Upper lobe of left lung (tissue), 6 donors: ENCODE measurements at regions not wholly inside any gene's neighbourhood (a gene's known extent, or its start where the extent isn't known, plus 50 kb on each side); places are given as distances from the start of the nearest gene placed in this dataset.

Source experiments
- ATAC-seq, 2 donors: fragments of 200-7000 bp; cut with Tn5 transposase; one replicate each; pipeline ENCODE4 v1.9.1; 2022; ENCODE audit warnings: mild to moderate bottlenecking in 2 of 2, moderate library complexity in 2 of 2; ENCODE audit not compliant: low FRiP score in 2 of 2
- DNase-seq, 2 donors: peaks; one replicate each; pipeline ENCODE4 v3.0.0-alpha.2; 2019 to 2020
- H3K27ac ChIP-seq, 4 donors: fragments of 200-600 bp; sonication (generic); one replicate each; pipeline ENCODE4 v1.5.1; 2016 to 2019
- H3K27me3 ChIP-seq, 4 donors: fragments of 200-600 bp; sonication (generic); one replicate each; pipeline ENCODE4 v1.5.1; 2017 to 2019
- H3K36me3 ChIP-seq, 4 donors: fragments of 200-600 bp; sonication (generic); one replicate each; pipeline ENCODE4 v1.5.1; 2016 to 2019
- H3K4me1 ChIP-seq, 4 donors: fragments of 200-600 bp; sonication (generic); one replicate each; pipeline ENCODE4 v1.5.1; 2018 to 2019
- H3K4me3 ChIP-seq, 4 donors: fragments of 200-600 bp; sonication (generic); one replicate each; pipeline ENCODE4 v1.5.1; 2017 to 2019; ENCODE audit warnings: mild to moderate bottlenecking in 2 of 4, moderate library complexity in 1 of 4
- H3K9me3 ChIP-seq, 4 donors: fragments of 200-600 bp; sonication (generic); one replicate each; pipeline ENCODE4 v1.5.1; 2018 to 2019
- CTCF ChIP-seq, 6 experiments: fragments of 450-650 bp in 4 of 6; fragments of 200-600 bp in 2 of 6; sonication (generic) in 2 of 6; IDR thresholded peaks; one replicate each; pipeline ENCODE4 v1.5.1; 2016 to 2019; ENCODE audit warnings: antibody characterized with exemption in 6 of 6
- EP300 ChIP-seq, 4 donors: sonication (generic); formaldehyde crosslinking; IDR thresholded peaks; one replicate each; pipeline ENCODE4 v1.5.1; 2017; ENCODE audit warnings: antibody characterized with exemption in 4 of 4, control low read depth in 2 of 4
- POLR2A ChIP-seq, 4 donors: fragments of 450-650 bp; IDR thresholded peaks; one replicate each; pipeline ENCODE4 v1.5.1; 2016 to 2017; ENCODE audit warnings: antibody characterized with exemption in 4 of 4, mild to moderate bottlenecking in 2 of 4
- POLR2AphosphoS5 ChIP-seq, 2 donors: sonication (generic); formaldehyde crosslinking; IDR thresholded peaks; one replicate each; pipeline ENCODE4 v1.5.1; 2017; ENCODE audit warnings: antibody characterized with exemption in 2 of 2
- WGBS, 2 donors: methylation state at CpG; one replicate each; pipeline ENCODE4 v1.1.5; 2017 to 2018; 5-methylcytosine and 5-hydroxymethylcytosine counted together
- donor health status: DM: no; HTN: no; CAD: no; lungs with moderate emphysema.
- donor health status: DM: no; HTN: yes; CAD: no; lungs with severe emphysema.

- Histone ChIP-seq H3K27ac (no peak overlapping the region), H3K4me3 (no peak overlapping the region), H3K4me1 (no peaks in the 10 kb centered on the region), H3K27me3 (no peaks in the 10 kb centered on the region), H3K9me3 (no peaks in the 10 kb centered on the region), H3K36me3 (no peaks in the 10 kb centered on the region)
- no peak for TF ChIP-seq POLR2AphosphoS5 (IDR thresholded peaks at IDR 0.05)
- TF ChIP-seq POLR2A (IDR thresholded peaks at IDR 0.05) = no peak
- no peak for TF ChIP-seq EP300 (IDR thresholded peaks at IDR 0.05)
- TF ChIP-seq CTCF (IDR thresholded peaks at IDR 0.05) = no peak
- DNase-seq (no peak), ATAC-seq (no peak)
- WGBS, 2 donors = 82 to 84% methylated on average over 2 of the region's 2 CpGs
These were observed 498.1 kb downstream of the NPIPA7 start for GRCh38 chr16:16877061-16877460.

- H3K27me3 ChIP-seq = no peaks in the 10 kb centered on the region
- no peaks in the 10 kb centered on the region for H3K36me3 ChIP-seq
- TF ChIP-seq CTCF (IDR thresholded peaks at IDR 0.05) (no peak), POLR2AphosphoS5 (IDR thresholded peaks at IDR 0.05) (no peak), POLR2A (IDR thresholded peaks at IDR 0.05) (no peak), EP300 (IDR thresholded peaks at IDR 0.05) (no peak)
- DNase-seq (no peak), ATAC-seq (no peak)
- H3K9me3 ChIP-seq = no peaks in the 10 kb centered on the region
- no peak overlapping the region for H3K4me3 ChIP-seq
- no peaks in the 10 kb centered on the region for H3K4me1 ChIP-seq
- whole genome bisulfite sequencing, 2 donors = 62 to 66% methylated on average over 8 of the region's 8 CpGs
- H3K27ac ChIP-seq = no peak overlapping the region
These were observed 500.8 kb downstream of the NPIPA7 start for GRCh38 chr16:16879567-16880251.

GRCh38 chr16:16881814-16882213 is 502.9 kb downstream of the NPIPA7 start:
- 61 to 66% methylated on average over 7 of the region's 7 CpGs for WGBS, 2 donors
- H3K27me3 ChIP-seq = no peaks in the 10 kb centered on the region
- no peak for DNase-seq
- no peak for TF ChIP-seq POLR2A (IDR thresholded peaks at IDR 0.05)
- no peak for TF ChIP-seq EP300 (IDR thresholded peaks at IDR 0.05)
- no peak for TF ChIP-seq POLR2AphosphoS5 (IDR thresholded peaks at IDR 0.05)
- no peak for TF ChIP-seq CTCF (IDR thresholded peaks at IDR 0.05)
- no peak overlapping the region for H3K4me3 ChIP-seq
- H3K27ac ChIP-seq = no peak overlapping the region
- H3K4me1 ChIP-seq = no peaks in the 10 kb centered on the region
- H3K36me3 ChIP-seq = no peaks in the 10 kb centered on the region
- no peaks in the 10 kb centered on the region for H3K9me3 ChIP-seq
- ATAC-seq = no peak

- Histone ChIP-seq H3K4me3 (no peak overlapping the region), H3K27me3 (no peaks in the 10 kb centered on the region), H3K4me1 (no peaks in the 10 kb centered on the region), H3K27ac (no peak overlapping the region), H3K9me3 (no peaks in the 10 kb centered on the region), H3K36me3 (no peaks in the 10 kb centered on the region)
- 86 to 91% methylated on average over 3 of the region's 3 CpGs for WGBS, 2 donors
- DNase-seq = no peak
- TF ChIP-seq POLR2AphosphoS5 (IDR thresholded peaks at IDR 0.05) = no peak
- no peak for TF ChIP-seq POLR2A (IDR thresholded peaks at IDR 0.05)
- no peak for TF ChIP-seq EP300 (IDR thresholded peaks at IDR 0.05)
- TF ChIP-seq CTCF (IDR thresholded peaks at IDR 0.05) = no peak
- ATAC-seq = no peak
These were observed 503.8 kb downstream of the NPIPA7 start for GRCh38 chr16:16882766-16883165.

- WGBS, 2 donors = 60 to 95% methylated on average over 1 of the region's 1 CpG
- ATAC-seq (no peak), DNase-seq (no peak)
- Histone ChIP-seq H3K36me3 (no peaks in the 10 kb centered on the region), H3K27me3 (no peaks in the 10 kb centered on the region), H3K4me1 (no peaks in the 10 kb centered on the region), H3K9me3 (no peaks in the 10 kb centered on the region), H3K4me3 (no peak overlapping the region), H3K27ac (no peak overlapping the region)
- TF ChIP-seq CTCF (IDR thresholded peaks at IDR 0.05) (no peak), EP300 (IDR thresholded peaks at IDR 0.05) (no peak), POLR2A (IDR thresholded peaks at IDR 0.05) (no peak), POLR2AphosphoS5 (IDR thresholded peaks at IDR 0.05) (no peak)
These were observed 505.5 kb downstream of the NPIPA7 start for GRCh38 chr16:16884451-16884850.
